ENCODE measurements at regions not wholly inside any gene's neighbourhood (a gene's known extent, or its start where the extent isn't known, plus 50 kb on each side); places are given as distances from the start of the nearest gene placed in this dataset.

GRCh38 chr7:125899577-125899976 is 970.0 kb upstream of the POT1 start:
- Histone ChIP-seq H3K4me3 (no peak overlapping the region), H3K9me3 (peaks cover 0 to 3% (median 0%) of the 10 kb centered on the region in 4 donors), H3K4me1 (no peaks in the 10 kb centered on the region), H3K27me3 (no peaks in the 10 kb centered on the region), H3K36me3 (no peaks in the 10 kb centered on the region), H3K27ac (no peak overlapping the region)
- TF ChIP-seq CTCF (IDR thresholded peaks at IDR 0.05) = no peak
- no peak for TF ChIP-seq POLR2A (IDR thresholded peaks at IDR 0.05)
- DNase-seq = no peak

- Histone ChIP-seq H3K9me3 (no peaks in the 10 kb centered on the region), H3K27me3 (no peaks in the 10 kb centered on the region), H3K4me1 (no peaks in the 10 kb centered on the region), H3K4me3 (no peak overlapping the region), H3K36me3 (no peaks in the 10 kb centered on the region), H3K27ac (no peak overlapping the region)
- DNase-seq = no peak
- no peak for TF ChIP-seq CTCF (IDR thresholded peaks at IDR 0.05)
Observed at GRCh38 chr7:125892434-125892833, 962.8 kb upstream of the POT1 start.

GRCh38 chr7:125878988-125879387 is 949.4 kb upstream of the POT1 start:
- Histone ChIP-seq H3K4me3 (no peak overlapping the region), H3K27me3 (no peaks in the 10 kb centered on the region), H3K27ac (no peak overlapping the region), H3K36me3 (no peaks in the 10 kb centered on the region), H3K9me3 (peaks cover 0 to 3% (median 0%) of the 10 kb centered on the region in 4 donors), H3K4me1 (no peaks in the 10 kb centered on the region)
- no peak for DNase-seq
- no peak for TF ChIP-seq POLR2A (IDR thresholded peaks at IDR 0.05)
- no peak for TF ChIP-seq CTCF (IDR thresholded peaks at IDR 0.05)

GRCh38 chr7:125878235-125878956 is 948.8 kb upstream of the POT1 start:
- H3K27ac ChIP-seq = no peak overlapping the region
- no peak overlapping the region for H3K4me3 ChIP-seq
- TF ChIP-seq CTCF (IDR thresholded peaks at IDR 0.05) (no peak), POLR2A (IDR thresholded peaks at IDR 0.05) (no peak)
- no peak for DNase-seq
- peaks cover 0 to 3% (median 0%) of the 10 kb centered on the region in 4 donors for H3K9me3 ChIP-seq
- no peaks in the 10 kb centered on the region for H3K27me3 ChIP-seq
- no peaks in the 10 kb centered on the region for H3K4me1 ChIP-seq
- no peaks in the 10 kb centered on the region for H3K36me3 ChIP-seq

GRCh38 chr7:125877246-125877645 is 947.6 kb upstream of the POT1 start:
- Histone ChIP-seq H3K4me3 (no peak overlapping the region), H3K27me3 (no peaks in the 10 kb centered on the region), H3K9me3 (peaks cover 0 to 3% (median 0%) of the 10 kb centered on the region in 4 donors), H3K4me1 (no peaks in the 10 kb centered on the region), H3K27ac (no peak overlapping the region), H3K36me3 (no peaks in the 10 kb centered on the region)
- TF ChIP-seq POLR2A (IDR thresholded peaks at IDR 0.05) = no peak
- no peak for TF ChIP-seq CTCF (IDR thresholded peaks at IDR 0.05)
- DNase-seq = no peak
